ENCODE measurements at regions not wholly inside any gene's neighbourhood (a gene's known extent, or its start where the extent isn't known, plus 50 kb on each side); places are given as distances from the start of the nearest gene placed in this dataset.
"Not testable (repeated sequence)": the region's sequence is repeated elsewhere in the genome, so short reads cannot be mapped to it uniquely, and the experiment has no call there.

GRCh38 chr12:131388164-131389053, 322.5 kb upstream of the SFSWAP start:
- DNase-seq; H2BK5ac ChIP-seq (ENCODE audit: low read length): not testable (repeated sequence)
- no CpG with 5 or more reads among the region's 10 CpGs for WGBS (ENCODE audit: extremely low coverage, insufficient coverage, low lambda C conversion rate)

DNA sequence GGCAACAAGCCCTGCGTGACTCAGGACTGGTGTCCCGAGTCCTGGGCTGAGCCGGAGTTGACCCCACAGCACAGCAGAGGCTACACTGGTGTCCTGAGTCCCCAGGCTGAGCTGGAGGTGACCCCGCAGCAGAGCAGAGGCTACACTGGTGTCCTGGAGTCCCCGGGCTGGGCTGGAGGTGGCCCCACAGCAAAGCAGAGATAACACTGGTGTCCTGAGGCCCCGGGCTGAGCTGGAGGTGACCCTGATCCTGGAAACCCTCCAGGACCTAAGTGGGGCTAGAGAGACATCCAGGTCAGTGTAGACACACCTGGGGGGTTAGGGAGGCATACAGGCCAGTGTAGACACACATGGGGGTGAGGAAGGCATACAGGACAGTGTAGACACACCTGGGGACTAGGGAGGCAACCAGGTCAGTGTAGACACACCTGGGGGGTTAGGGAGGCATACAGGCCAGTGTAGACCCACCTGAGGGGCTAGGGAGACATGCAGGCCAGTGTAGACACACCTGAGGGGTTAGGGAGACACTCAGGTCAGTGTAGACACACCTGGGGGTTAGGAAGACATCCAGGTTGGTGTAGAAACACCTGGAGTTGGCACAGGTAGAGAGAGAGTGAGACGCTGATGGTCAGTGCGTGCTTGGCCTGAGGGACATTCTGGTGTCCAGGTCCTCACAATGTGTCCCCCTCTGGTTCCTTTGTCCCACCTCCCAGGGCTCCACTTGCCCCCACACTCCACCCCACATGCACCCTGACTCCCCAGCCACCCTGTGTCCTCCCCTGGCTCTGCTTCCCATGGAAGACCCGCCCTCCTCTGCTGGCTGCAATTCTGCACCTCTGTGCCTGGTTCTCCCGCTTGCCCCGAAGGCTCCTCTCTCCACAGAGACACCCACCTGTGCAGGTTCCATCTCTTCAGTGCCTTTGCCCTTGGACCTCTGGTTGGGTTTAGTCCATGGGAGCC, 321.6 kb upstream of the SFSWAP start:
- Histone ChIP-seq H3K27ac (ENCODE audit: low read depth, low read length) (no peak overlapping the region), H3K4me3 (ENCODE audit: low read length) (no peak overlapping the region), H2BK120ac (ENCODE audit: low read depth, low read length) (no peak overlapping the region), H3K27me3 (ENCODE audit: insufficient read depth, low read length, poor library complexity) (no peaks in the 10 kb centered on the region), H3K23ac (ENCODE audit: low read length) (no peak overlapping the region), H2BK15ac (replicated peaks; ENCODE audit: low read depth) (no peak overlapping the region), H2BK5ac (ENCODE audit: low read length) (no peak overlapping the region), H4K8ac (ENCODE audit: low read depth, low read length) (no peak overlapping the region), H3K9ac (ENCODE audit: low read length) (no peak overlapping the region), H3K4ac (ENCODE audit: low read depth, low read length) (no peak overlapping the region), H3K4me2 (ENCODE audit: low read length) (no peak overlapping the region), H3K56ac (ENCODE audit: low read length) (no peak overlapping the region), H3K79me2 (ENCODE audit: control insufficient read depth, insufficient read depth, low read length) (no peaks in the 10 kb centered on the region), H3K18ac (ENCODE audit: low read length) (no peak overlapping the region), H2AK5ac (ENCODE audit: low read length) (no peak overlapping the region), H4K5ac (ENCODE audit: low read length) (no peak overlapping the region), H3K4me1 (ENCODE audit: control insufficient read depth, low read depth, low read length) (no peaks in the 10 kb centered on the region), H3K79me1 (ENCODE audit: low read length) (no peaks in the 10 kb centered on the region), H3K36me3 (ENCODE audit: control insufficient read depth, insufficient read depth, low read length) (no peaks in the 10 kb centered on the region)
- no peak for DNase-seq
- no CpG with 5 or more reads among the region's 11 CpGs for WGBS (ENCODE audit: extremely low coverage, insufficient coverage, low lambda C conversion rate)

More at GRCh38 chr12:131388164-131389053, 322.5 kb upstream of the SFSWAP start:
- not testable (repeated sequence) for H2AK5ac ChIP-seq (ENCODE audit: low read length); H3K4ac ChIP-seq (ENCODE audit: low read depth, low read length); H3K18ac ChIP-seq (ENCODE audit: low read length); H3K56ac ChIP-seq (ENCODE audit: low read length); H3K9ac ChIP-seq (ENCODE audit: low read length); H4K5ac ChIP-seq (ENCODE audit: low read length); H2BK15ac ChIP-seq (replicated peaks; ENCODE audit: low read depth); H3K4me2 ChIP-seq (ENCODE audit: low read length); H3K23ac ChIP-seq (ENCODE audit: low read length); H3K36me3 ChIP-seq (ENCODE audit: control insufficient read depth, insufficient read depth, low read length); H2BK120ac ChIP-seq (ENCODE audit: low read depth, low read length); H3K79me1 ChIP-seq (ENCODE audit: low read length); H3K27ac ChIP-seq (ENCODE audit: low read depth, low read length); H4K8ac ChIP-seq (ENCODE audit: low read depth, low read length); H3K4me3 ChIP-seq (ENCODE audit: low read length); H3K4me1 ChIP-seq (ENCODE audit: control insufficient read depth, low read depth, low read length); H3K27me3 ChIP-seq (ENCODE audit: insufficient read depth, low read length, poor library complexity); H3K79me2 ChIP-seq (ENCODE audit: control insufficient read depth, insufficient read depth, low read length)

- no peak overlapping the region for H3K18ac ChIP-seq (ENCODE audit: low read length)
- H2BK120ac ChIP-seq (ENCODE audit: low read depth, low read length), result no peak overlapping the region
- H3K4me2 ChIP-seq (ENCODE audit: low read length), result no peak overlapping the region
- H3K79me2 ChIP-seq (ENCODE audit: control insufficient read depth, insufficient read depth, low read length), result no peaks in the 10 kb centered on the region
- H4K5ac ChIP-seq (ENCODE audit: low read length), result no peak overlapping the region
- H4K8ac ChIP-seq (ENCODE audit: low read depth, low read length), result no peak overlapping the region
- no peak overlapping the region for H3K27ac ChIP-seq (ENCODE audit: low read depth, low read length)
- no CpG with 5 or more reads among the region's 19 CpGs for WGBS (ENCODE audit: extremely low coverage, insufficient coverage, low lambda C conversion rate)
- no peak overlapping the region for H3K23ac ChIP-seq (ENCODE audit: low read length)
- no peak overlapping the region for H3K4me3 ChIP-seq (ENCODE audit: low read length)
- no peak overlapping the region for H3K4ac ChIP-seq (ENCODE audit: low read depth, low read length)
- H3K27me3 ChIP-seq (ENCODE audit: insufficient read depth, low read length, poor library complexity), result no peaks in the 10 kb centered on the region
- H3K9ac ChIP-seq (ENCODE audit: low read length), result no peak overlapping the region
- DNase-seq, result peak; percentile 69
- H3K79me1 ChIP-seq (ENCODE audit: low read length), result no peaks in the 10 kb centered on the region
- no peaks in the 10 kb centered on the region for H3K4me1 ChIP-seq (ENCODE audit: control insufficient read depth, low read depth, low read length)
- no peaks in the 10 kb centered on the region for H3K36me3 ChIP-seq (ENCODE audit: control insufficient read depth, insufficient read depth, low read length)
- H3K56ac ChIP-seq (ENCODE audit: low read length), result no peak overlapping the region
- no peak overlapping the region for H2BK5ac ChIP-seq (ENCODE audit: low read length)
- no peak overlapping the region for H2AK5ac ChIP-seq (ENCODE audit: low read length)
- H2BK15ac ChIP-seq (replicated peaks; ENCODE audit: low read depth), result no peak overlapping the region
These were observed 320.2 kb upstream of the SFSWAP start for GRCh38 chr12:131390412-131391334.

- H2BK15ac ChIP-seq (replicated peaks; ENCODE audit: low read depth), result no peak overlapping the region
- H3K23ac ChIP-seq (ENCODE audit: low read length), result no peak overlapping the region
- no peak overlapping the region for H2BK5ac ChIP-seq (ENCODE audit: low read length)
- WGBS (ENCODE audit: extremely low coverage, insufficient coverage, low lambda C conversion rate), result no CpG with 5 or more reads among the region's 10 CpGs
- no peaks in the 10 kb centered on the region for H3K36me3 ChIP-seq (ENCODE audit: control insufficient read depth, insufficient read depth, low read length)
- no peak overlapping the region for H3K9ac ChIP-seq (ENCODE audit: low read length)
- no peak overlapping the region for H3K4me3 ChIP-seq (ENCODE audit: low read length)
- no peaks in the 10 kb centered on the region for H3K4me1 ChIP-seq (ENCODE audit: control insufficient read depth, low read depth, low read length)
- no peaks in the 10 kb centered on the region for H3K79me1 ChIP-seq (ENCODE audit: low read length)
- no peak overlapping the region for H3K18ac ChIP-seq (ENCODE audit: low read length)
- no peak overlapping the region for H4K5ac ChIP-seq (ENCODE audit: low read length)
- no peak overlapping the region for H2AK5ac ChIP-seq (ENCODE audit: low read length)
- no peak overlapping the region for H3K4ac ChIP-seq (ENCODE audit: low read depth, low read length)
- no peaks in the 10 kb centered on the region for H3K79me2 ChIP-seq (ENCODE audit: control insufficient read depth, insufficient read depth, low read length)
- no peak overlapping the region for H3K56ac ChIP-seq (ENCODE audit: low read length)
- H3K27ac ChIP-seq (ENCODE audit: low read depth, low read length), result no peak overlapping the region
- no peak overlapping the region for H4K8ac ChIP-seq (ENCODE audit: low read depth, low read length)
- no peak for DNase-seq
- no peaks in the 10 kb centered on the region for H3K27me3 ChIP-seq (ENCODE audit: insufficient read depth, low read length, poor library complexity)
- H2BK120ac ChIP-seq (ENCODE audit: low read depth, low read length), result no peak overlapping the region
- no peak overlapping the region for H3K4me2 ChIP-seq (ENCODE audit: low read length)
These were observed 319.5 kb upstream of the SFSWAP start for GRCh38 chr12:131391399-131391798.

DNA sequence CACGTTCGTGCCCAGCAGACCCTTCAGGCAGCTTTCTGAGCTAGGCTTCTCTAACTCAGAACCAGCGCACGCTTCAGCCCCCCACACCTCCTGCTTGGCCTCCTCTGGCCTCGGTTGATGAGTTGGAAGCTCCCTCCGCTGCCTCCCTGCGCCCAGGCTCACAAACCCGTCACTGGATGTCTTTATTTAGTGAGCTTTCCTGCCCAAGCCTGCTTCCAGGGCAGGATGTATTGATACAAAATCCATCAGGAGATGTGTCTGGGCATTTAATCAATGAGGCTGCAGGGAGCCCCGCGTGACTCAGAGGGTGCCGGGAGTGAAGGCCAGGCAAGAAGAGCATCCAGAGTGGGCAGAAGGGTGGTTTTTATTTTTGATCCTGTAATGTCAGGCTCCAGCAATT, 316.1 kb upstream of the SFSWAP start:
- H3K27me3 ChIP-seq (ENCODE audit: insufficient read depth, low read length, poor library complexity); H4K5ac ChIP-seq (ENCODE audit: low read length); H3K27ac ChIP-seq (ENCODE audit: low read depth, low read length); H3K23ac ChIP-seq (ENCODE audit: low read length); H3K4me3 ChIP-seq (ENCODE audit: low read length); H3K79me1 ChIP-seq (ENCODE audit: low read length); H3K56ac ChIP-seq (ENCODE audit: low read length); H2BK5ac ChIP-seq (ENCODE audit: low read length); H4K8ac ChIP-seq (ENCODE audit: low read depth, low read length); H3K79me2 ChIP-seq (ENCODE audit: control insufficient read depth, insufficient read depth, low read length); H3K4me1 ChIP-seq (ENCODE audit: control insufficient read depth, low read depth, low read length); H3K9ac ChIP-seq (ENCODE audit: low read length); H3K36me3 ChIP-seq (ENCODE audit: control insufficient read depth, insufficient read depth, low read length); H2AK5ac ChIP-seq (ENCODE audit: low read length); H3K4me2 ChIP-seq (ENCODE audit: low read length); H3K4ac ChIP-seq (ENCODE audit: low read depth, low read length); H3K18ac ChIP-seq (ENCODE audit: low read length); H2BK120ac ChIP-seq (ENCODE audit: low read depth, low read length); DNase-seq; H2BK15ac ChIP-seq (replicated peaks; ENCODE audit: low read depth): not testable (repeated sequence)
- WGBS (ENCODE audit: extremely low coverage, insufficient coverage, low lambda C conversion rate), result no CpG with 5 or more reads among the region's 11 CpGs

All from mesendoderm (in vitro differentiated cells).